NCI-H446 (cell line): ENCODE measurements at regions not wholly inside any gene's neighbourhood (a gene's known extent, or its start where the extent isn't known, plus 50 kb on each side); places are given as distances from the start of the nearest gene placed in this dataset.

Experiments
- DNase-seq, 2 experiments: peaks; one replicate each; lab custom pipeline; 2025; lab: John Stamatoyannopoulos, UW

DNA sequence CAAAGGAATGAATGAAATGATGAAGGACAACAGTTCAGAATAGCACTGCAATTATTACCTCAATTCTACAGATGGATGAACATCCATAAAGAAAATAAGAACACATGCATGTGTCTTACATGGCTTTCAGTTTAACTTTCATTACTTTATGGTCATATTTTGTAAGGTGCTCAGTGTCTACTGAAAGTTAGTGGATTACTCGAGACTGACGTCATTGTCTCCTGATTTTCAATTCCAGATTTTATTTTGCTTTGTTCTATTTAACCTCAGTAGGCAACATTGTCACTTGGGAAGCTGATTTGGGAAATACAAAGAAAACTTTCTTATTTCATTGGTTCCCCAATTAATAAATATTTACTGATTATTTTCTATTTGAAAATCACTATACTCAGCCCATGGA, 363.7 kb downstream of the CHSY3 start:
- no peak for DNase-seq

DNA sequence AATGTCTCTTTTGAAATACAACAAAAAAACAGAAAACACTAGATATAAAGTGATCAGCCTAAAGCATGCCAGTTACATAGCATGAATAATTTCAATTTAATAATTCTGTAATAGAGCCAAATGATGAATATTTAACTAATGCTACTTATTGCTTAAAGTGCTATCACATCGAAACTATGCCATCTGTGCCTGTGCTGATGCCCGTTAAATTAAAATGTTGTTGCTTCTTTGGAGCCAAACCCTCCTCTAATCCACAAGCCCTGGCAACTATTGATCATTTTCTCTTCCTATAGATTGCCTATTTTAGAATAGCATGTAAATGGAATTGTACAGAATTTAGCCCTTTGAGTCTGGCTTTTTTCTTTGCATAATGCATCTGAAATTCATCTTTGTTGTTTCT, 356.2 kb downstream of the CHSY3 start:
- no peak for DNase-seq

DNA sequence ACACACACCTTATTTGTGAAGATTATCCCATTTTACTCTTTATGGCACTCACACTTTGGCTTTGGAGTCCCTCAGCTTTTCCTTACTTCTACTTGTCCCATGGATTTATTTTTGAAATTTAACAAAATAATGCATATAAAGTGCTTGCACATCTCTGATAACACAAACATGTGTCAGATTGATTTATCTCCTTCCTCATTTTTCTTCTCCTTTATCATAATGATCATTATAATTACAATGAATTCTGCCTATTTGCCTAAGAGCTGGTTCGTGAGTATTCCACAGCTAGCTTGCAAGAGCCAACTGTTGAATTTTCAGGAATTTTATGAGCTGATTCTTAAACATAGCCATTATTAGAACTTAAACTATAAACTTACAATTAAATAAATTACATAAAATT, 347.7 kb downstream of the CHSY3 start:
- DNase-seq: no peak

DNA sequence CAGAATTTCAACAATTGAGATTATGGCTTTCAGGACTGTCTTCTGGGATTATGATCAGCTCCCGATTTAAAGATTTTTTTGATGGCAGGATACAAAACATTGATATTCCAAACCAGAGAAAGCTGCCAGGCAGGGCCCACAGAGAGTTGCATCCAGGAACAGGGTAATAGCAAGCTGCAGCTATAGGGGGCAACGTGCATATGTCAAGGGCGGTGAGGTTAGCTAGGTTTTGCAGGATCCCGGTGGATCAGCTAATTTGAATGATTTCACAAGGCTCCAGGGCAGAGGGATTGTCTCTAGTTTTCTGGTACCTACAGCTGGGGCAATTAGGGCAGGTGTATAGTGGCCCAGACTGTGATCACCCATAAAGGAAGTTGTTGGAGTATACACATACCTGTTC, 339.4 kb downstream of the CHSY3 start:
- no peak for DNase-seq

DNA sequence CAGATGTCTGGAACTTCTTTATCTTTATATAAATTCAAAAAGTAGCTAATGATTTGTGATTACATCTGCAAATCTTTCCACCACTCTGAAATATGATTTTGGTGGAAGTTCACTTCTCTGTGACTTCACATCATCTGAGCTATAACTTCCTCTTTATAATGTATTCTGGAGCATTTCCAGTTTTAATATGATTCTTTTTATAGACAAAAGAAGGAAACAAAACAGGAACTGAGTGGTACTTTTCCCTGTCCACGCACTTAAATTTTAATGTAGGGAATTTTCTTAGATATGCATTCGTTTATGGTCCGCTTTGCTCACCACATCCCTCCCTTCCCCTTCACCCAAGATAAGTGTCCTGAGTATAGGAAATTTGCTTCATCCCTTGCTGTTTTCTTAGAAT, 333.5 kb downstream of the CHSY3 start:
- DNase-seq: no peak
